Astrocyte (in vitro differentiated cells and primary cell): ENCODE measurements at regions not wholly inside any gene's neighbourhood (a gene's known extent, or its start where the extent isn't known, plus 50 kb on each side); places are given as distances from the start of the nearest gene placed in this dataset.

Experiments used
- DNase-seq: peaks from one replicate; pipeline ENCODE4 v3.0.0-alpha.2; 2010; ENCODE audit warnings: low read depth
- FAIRE-seq: peaks from 2 replicates; lab custom pipeline; 2011; peaks lifted over from hg19 to GRCh38; lab: Jason Lieb, UNC
- H2AFZ ChIP-seq: 2 replicates; pipeline ENCODE4 v1.6.0; 2012; ENCODE audit warnings: low read depth, low read length, inconsistent platforms
- H3K27ac ChIP-seq: 2 replicates; pipeline ENCODE4 v1.5.1; 2011; ENCODE audit warnings: low read depth, low read length, inconsistent platforms
- H3K27me3 ChIP-seq: 2 replicates; pipeline ENCODE4 v1.6.0; 2011; ENCODE audit warnings: low read length, inconsistent platforms; ENCODE audit not compliant: insufficient read depth
- H3K36me3 ChIP-seq: 2 replicates; pipeline ENCODE4 v1.5.1; 2011; ENCODE audit warnings: low read length, inconsistent platforms; ENCODE audit not compliant: insufficient read depth
- H3K4me1 ChIP-seq: 2 replicates; pipeline ENCODE4 v1.5.1; 2011; ENCODE audit warnings: low read length, inconsistent platforms; ENCODE audit not compliant: insufficient read depth
- H3K4me2 ChIP-seq: 2 replicates; pipeline ENCODE4 v1.6.0; 2012; ENCODE audit warnings: low read length, inconsistent platforms
- H3K4me3 ChIP-seq: 2 replicates; pipeline ENCODE4 v1.5.1; 2011; ENCODE audit warnings: low read depth, mild to moderate bottlenecking, low read length, inconsistent platforms; ENCODE audit not compliant: insufficient read depth
- H3K79me2 ChIP-seq: 2 replicates; pipeline ENCODE4 v1.6.0; 2012; ENCODE audit warnings: mild to moderate bottlenecking, low read length, inconsistent platforms; ENCODE audit not compliant: insufficient read depth
- H3K9ac ChIP-seq: 2 replicates; pipeline ENCODE4 v1.6.0; 2012; ENCODE audit warnings: mild to moderate bottlenecking, low read length, inconsistent platforms
- H3K9me3 ChIP-seq: 2 replicates; pipeline ENCODE4 v1.5.1; 2012; ENCODE audit warnings: low read depth, mild to moderate bottlenecking, low read length, inconsistent platforms; ENCODE audit not compliant: insufficient read depth
- H4K20me1 ChIP-seq: 2 replicates; pipeline ENCODE4 v1.6.0; 2012; ENCODE audit warnings: low read length, inconsistent platforms; ENCODE audit not compliant: insufficient read depth
- H3K27ac Mint-ChIP-seq: one replicate; pipeline ENCODE4 v1.8.0; 2021; ENCODE audit warnings: mild to moderate bottlenecking, mixed read lengths; ENCODE audit not compliant: unreplicated experiment
- H3K27me3 Mint-ChIP-seq: one replicate; pipeline ENCODE4 v1.8.0; 2021; ENCODE audit warnings: low read depth, mixed read lengths; ENCODE audit not compliant: unreplicated experiment
- H3K36me3 Mint-ChIP-seq: one replicate; pipeline ENCODE4 v1.8.0; 2021; ENCODE audit warnings: low read depth, mixed read lengths; ENCODE audit not compliant: unreplicated experiment
- H3K4me1 Mint-ChIP-seq: one replicate; pipeline ENCODE4 v1.8.0; 2021; ENCODE audit warnings: low read depth, mixed read lengths; ENCODE audit not compliant: unreplicated experiment
- H3K4me3 Mint-ChIP-seq: one replicate; pipeline ENCODE4 v1.8.0; 2021; ENCODE audit warnings: mild to moderate bottlenecking, moderate library complexity, mixed read lengths; ENCODE audit not compliant: unreplicated experiment
- H3K9me3 Mint-ChIP-seq: one replicate; pipeline ENCODE4 v1.8.0; 2021; ENCODE audit warnings: mild to moderate bottlenecking, mixed read lengths; ENCODE audit not compliant: unreplicated experiment
- EZH2 ChIP-seq: IDR thresholded peaks from 2 replicates; pipeline ENCODE4 v1.6.1; 2012; ENCODE audit warnings: mild to moderate bottlenecking, low read length, inconsistent platforms; ENCODE audit not compliant: insufficient read depth
- TF ChIP-seq, protein P1 (sequence below): IDR thresholded peaks from 2 replicates; pipeline ENCODE4 v1.5.1; 2011; ENCODE audit warnings: low read depth, mild to moderate bottlenecking, inconsistent platforms, low read length, moderate library complexity; ENCODE audit not compliant: insufficient read depth

- Mint-ChIP-seq H3K9me3 (no peaks in the 10 kb centered on the region), H3K36me3 (no peaks in the 10 kb centered on the region), H3K27ac (no peak overlapping the region), H3K4me1 (peaks cover 5% of the 10 kb centered on the region), H3K27me3 (no peaks in the 10 kb centered on the region), H3K4me3 (no peak overlapping the region)
- Histone ChIP-seq H3K4me3 (no peak overlapping the region), H3K27me3 (no peaks in the 10 kb centered on the region), H4K20me1 (no peaks in the 10 kb centered on the region), H3K36me3 (no peaks in the 10 kb centered on the region), H3K4me1 (no peaks in the 10 kb centered on the region), H3K9me3 (no peaks in the 10 kb centered on the region), H3K9ac (no peak overlapping the region), H3K4me2 (no peak overlapping the region), H2AFZ (no peak overlapping the region), H3K27ac (no peak overlapping the region), H3K79me2 (no peaks in the 10 kb centered on the region)
- TF ChIP-seq, protein P1, sequence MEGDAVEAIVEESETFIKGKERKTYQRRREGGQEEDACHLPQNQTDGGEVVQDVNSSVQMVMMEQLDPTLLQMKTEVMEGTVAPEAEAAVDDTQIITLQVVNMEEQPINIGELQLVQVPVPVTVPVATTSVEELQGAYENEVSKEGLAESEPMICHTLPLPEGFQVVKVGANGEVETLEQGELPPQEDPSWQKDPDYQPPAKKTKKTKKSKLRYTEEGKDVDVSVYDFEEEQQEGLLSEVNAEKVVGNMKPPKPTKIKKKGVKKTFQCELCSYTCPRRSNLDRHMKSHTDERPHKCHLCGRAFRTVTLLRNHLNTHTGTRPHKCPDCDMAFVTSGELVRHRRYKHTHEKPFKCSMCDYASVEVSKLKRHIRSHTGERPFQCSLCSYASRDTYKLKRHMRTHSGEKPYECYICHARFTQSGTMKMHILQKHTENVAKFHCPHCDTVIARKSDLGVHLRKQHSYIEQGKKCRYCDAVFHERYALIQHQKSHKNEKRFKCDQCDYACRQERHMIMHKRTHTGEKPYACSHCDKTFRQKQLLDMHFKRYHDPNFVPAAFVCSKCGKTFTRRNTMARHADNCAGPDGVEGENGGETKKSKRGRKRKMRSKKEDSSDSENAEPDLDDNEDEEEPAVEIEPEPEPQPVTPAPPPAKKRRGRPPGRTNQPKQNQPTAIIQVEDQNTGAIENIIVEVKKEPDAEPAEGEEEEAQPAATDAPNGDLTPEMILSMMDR = no peak
- no peak for TF ChIP-seq EZH2
- no peak for DNase-seq
- FAIRE-seq = no peak
These were observed 155.6 kb downstream of the AQP4 start for GRCh38 chr18:26709897-26710296.

DNA sequence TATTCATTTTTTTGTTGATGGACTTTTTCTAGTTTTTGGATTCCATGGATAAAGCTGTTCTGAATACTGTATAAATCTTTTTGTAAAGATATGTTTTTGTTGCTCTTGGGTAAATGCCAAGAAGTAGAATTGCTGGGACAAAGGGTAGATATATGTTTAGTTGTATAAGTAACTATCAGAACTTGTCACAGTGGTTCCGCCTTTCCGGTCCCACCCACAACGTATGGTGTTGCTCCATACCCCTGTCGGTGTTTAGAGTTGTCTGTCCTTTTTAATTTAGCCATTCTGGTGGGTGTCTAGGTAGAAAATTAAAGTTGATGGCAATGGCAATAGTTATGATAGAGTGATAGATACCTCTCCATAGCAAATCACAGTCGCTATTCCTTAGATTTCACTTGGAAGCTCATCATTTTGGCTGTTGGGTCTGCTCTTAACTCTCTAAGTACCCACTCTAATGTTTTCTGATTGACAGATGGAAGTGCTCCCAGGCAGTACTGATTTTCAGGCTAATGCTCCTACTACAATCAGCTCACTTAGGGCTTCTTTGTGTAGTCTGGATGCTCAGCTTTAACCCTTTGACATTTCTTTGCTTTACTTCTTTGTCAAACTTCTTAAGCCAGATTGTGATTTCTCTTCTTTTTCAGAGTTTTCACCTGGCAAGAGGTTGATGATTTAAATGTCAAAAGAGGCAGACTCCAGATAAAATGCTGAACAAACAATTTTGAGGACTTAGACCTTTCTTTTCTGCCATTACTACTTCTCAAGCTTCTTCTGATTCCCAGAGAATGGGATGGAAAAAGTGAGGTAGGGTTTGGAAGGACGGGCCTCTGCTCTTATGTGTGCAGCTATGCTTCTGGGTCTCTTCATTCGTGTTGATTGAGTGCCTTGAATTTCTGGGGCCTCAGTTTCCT, 156.4 kb downstream of the AQP4 start:
- no peak for FAIRE-seq

More for the DNA sequence above, 156.4 kb downstream of the AQP4 start:
- no peak for DNase-seq
- Histone ChIP-seq H3K4me3 (no peak overlapping the region), H3K36me3 (no peaks in the 10 kb centered on the region), H3K79me2 (no peaks in the 10 kb centered on the region), H3K27ac (no peak overlapping the region), H3K9ac (no peak overlapping the region), H3K4me2 (no peak overlapping the region), H2AFZ (no peak overlapping the region), H3K9me3 (no peaks in the 10 kb centered on the region), H3K27me3 (no peaks in the 10 kb centered on the region), H4K20me1 (no peaks in the 10 kb centered on the region), H3K4me1 (no peaks in the 10 kb centered on the region)
- Mint-ChIP-seq H3K27ac (no peak overlapping the region), H3K4me3 (no peak overlapping the region), H3K4me1 (no peaks in the 10 kb centered on the region), H3K36me3 (no peaks in the 10 kb centered on the region), H3K9me3 (no peaks in the 10 kb centered on the region), H3K27me3 (no peaks in the 10 kb centered on the region)
- TF ChIP-seq, protein P1 = no peak
- TF ChIP-seq EZH2 = no peak
